ENCODE measurements at regions not wholly inside any gene's neighbourhood (a gene's known extent, or its start where the extent isn't known, plus 50 kb on each side); places are given as distances from the start of the nearest gene placed in this dataset.

DNA sequence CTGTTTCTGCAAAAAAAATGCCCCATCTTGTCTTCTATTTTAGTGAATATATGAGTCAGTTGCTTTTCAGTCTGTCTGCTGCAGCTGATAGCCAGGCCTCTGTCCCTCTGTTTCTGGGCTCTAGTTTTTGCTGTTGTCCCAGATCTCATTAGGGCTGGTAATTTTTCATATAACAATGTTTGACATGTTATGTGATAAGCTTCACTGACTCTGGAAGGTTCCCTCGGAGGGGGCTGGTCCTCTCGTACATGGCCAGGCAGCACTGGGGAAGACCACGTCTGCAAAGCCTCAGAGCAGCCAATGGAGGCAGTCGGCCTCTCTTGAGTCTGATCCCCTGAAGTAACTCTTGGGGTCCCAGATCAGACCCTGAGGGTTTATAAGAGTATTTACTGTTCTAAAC is 223.8 kb downstream of the THBS2 start:
- POLR2A ChIA-PET: no interaction called here
- CTCF ChIA-PET: no interaction called here
- Mint-ChIP-seq H3K4me1 (no peaks in the 10 kb centered on the region), H3K27me3 (no peaks in the 10 kb centered on the region), H3K4me3 (no peak overlapping the region), H3K36me3 (ENCODE audit: low read depth) (no peaks in the 10 kb centered on the region), H3K27ac (no peak overlapping the region), H3K9me3 (no peaks in the 10 kb centered on the region)
- no peak for DNase-seq

GRCh38 chr6:169028343-169028742 is 225.3 kb downstream of the THBS2 start:
- no peak overlapping the region for H3K27ac Mint-ChIP-seq
- CTCF ChIA-PET: no interaction called here
- H3K9me3 Mint-ChIP-seq: no peaks in the 10 kb centered on the region
- POLR2A ChIA-PET: no interaction called here
- no peaks in the 10 kb centered on the region for H3K4me1 Mint-ChIP-seq
- no peaks in the 10 kb centered on the region for H3K27me3 Mint-ChIP-seq
- H3K36me3 Mint-ChIP-seq (ENCODE audit: low read depth): no peaks in the 10 kb centered on the region
- H3K4me3 Mint-ChIP-seq: no peak overlapping the region
- DNase-seq: no peak

DNA sequence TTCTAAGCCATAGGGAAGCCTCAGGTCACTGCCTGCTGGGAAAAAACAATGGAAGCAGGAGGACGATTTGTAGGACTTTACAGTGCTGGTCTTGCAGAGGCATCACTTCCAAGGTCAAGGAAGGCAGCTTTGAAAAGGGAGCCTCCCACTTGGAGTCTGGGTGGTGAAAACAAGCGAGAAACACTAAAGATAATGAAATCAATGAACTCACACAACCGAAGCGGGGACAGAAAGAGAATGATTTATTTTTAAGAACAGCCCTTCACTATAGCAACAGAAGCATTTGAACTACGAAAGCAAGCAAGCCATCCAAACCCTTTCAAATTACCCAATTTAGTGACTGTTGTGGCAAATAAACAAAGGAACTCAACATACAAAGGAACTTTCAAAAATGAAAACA is 227.5 kb downstream of the THBS2 start:
- H3K36me3 Mint-ChIP-seq (ENCODE audit: low read depth): no peaks in the 10 kb centered on the region
- no peaks in the 10 kb centered on the region for H3K9me3 Mint-ChIP-seq
- ChIA-PET POLR2A (no interaction called here), CTCF (no interaction called here)
- no peak for DNase-seq
- H3K4me1 Mint-ChIP-seq: no peaks in the 10 kb centered on the region
- H3K4me3 Mint-ChIP-seq: no peak overlapping the region
- H3K27me3 Mint-ChIP-seq: no peaks in the 10 kb centered on the region
- no peak overlapping the region for H3K27ac Mint-ChIP-seq

DNA sequence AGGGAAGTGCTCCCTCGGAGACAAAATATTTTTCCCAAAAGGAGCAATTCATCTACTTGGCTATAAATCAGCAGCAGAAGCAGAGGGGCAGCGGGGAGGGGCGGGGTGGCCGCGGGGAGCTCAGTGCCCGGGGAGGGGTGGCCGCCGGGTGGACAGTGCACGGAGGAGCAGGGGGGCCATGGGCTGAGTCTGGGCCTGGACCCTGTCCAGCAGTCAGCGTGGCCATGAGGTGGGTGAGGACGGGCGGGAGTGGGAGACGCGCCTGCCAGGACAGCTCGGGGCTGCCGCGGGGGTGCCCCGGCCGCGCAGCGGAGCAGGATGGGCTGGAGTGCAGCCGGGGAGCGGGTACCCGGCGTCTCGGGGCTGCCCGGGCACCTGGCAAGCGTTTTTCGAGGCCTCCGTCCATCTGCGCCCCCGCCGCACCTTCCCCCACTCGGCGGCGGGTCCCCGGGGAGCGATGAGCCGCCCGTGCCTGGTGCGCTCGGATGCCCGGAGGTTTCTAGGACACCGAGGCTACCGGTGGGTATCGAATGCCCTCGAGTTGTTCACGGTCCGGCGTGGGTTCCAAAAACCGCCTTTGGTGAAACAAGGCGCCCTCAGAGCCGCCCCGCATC is 229.5 kb downstream of the THBS2 start:
- CTCF ChIA-PET: no interaction called here
- no peaks in the 10 kb centered on the region for H3K27me3 Mint-ChIP-seq
- H3K36me3 Mint-ChIP-seq (ENCODE audit: low read depth): no peaks in the 10 kb centered on the region
- no peak overlapping the region for H3K4me3 Mint-ChIP-seq
- DNase-seq: no peak
- POLR2A ChIA-PET: no interaction called here
- no peaks in the 10 kb centered on the region for H3K9me3 Mint-ChIP-seq
- H3K4me1 Mint-ChIP-seq: no peaks in the 10 kb centered on the region
- H3K27ac Mint-ChIP-seq: no peak overlapping the region

GRCh38 chr6:169023161-169023874 is 230.3 kb downstream of the THBS2 start:
- CTCF ChIA-PET: no interaction called here
- Mint-ChIP-seq H3K4me1 (no peaks in the 10 kb centered on the region), H3K4me3 (no peak overlapping the region), H3K27me3 (no peaks in the 10 kb centered on the region), H3K27ac (no peak overlapping the region), H3K9me3 (no peaks in the 10 kb centered on the region), H3K36me3 (ENCODE audit: low read depth) (no peaks in the 10 kb centered on the region)
- POLR2A ChIA-PET: no interaction called here
- DNase-seq: no peak

GRCh38 chr6:169022079-169022478 is 231.6 kb downstream of the THBS2 start:
- H3K36me3 Mint-ChIP-seq (ENCODE audit: low read depth): no peaks in the 10 kb centered on the region
- no peaks in the 10 kb centered on the region for H3K4me1 Mint-ChIP-seq
- no peak overlapping the region for H3K4me3 Mint-ChIP-seq
- no peak overlapping the region for H3K27ac Mint-ChIP-seq
- no peak for DNase-seq
- CTCF ChIA-PET: no interaction called here
- H3K27me3 Mint-ChIP-seq: no peaks in the 10 kb centered on the region
- POLR2A ChIA-PET: no interaction called here
- no peaks in the 10 kb centered on the region for H3K9me3 Mint-ChIP-seq

- H3K9me3 Mint-ChIP-seq: no peaks in the 10 kb centered on the region
- POLR2A ChIA-PET: no interaction called here
- DNase-seq: no peak
- H3K27ac Mint-ChIP-seq: no peak overlapping the region
- no peaks in the 10 kb centered on the region for H3K27me3 Mint-ChIP-seq
- CTCF ChIA-PET: no interaction called here
- H3K4me1 Mint-ChIP-seq: no peaks in the 10 kb centered on the region
- H3K4me3 Mint-ChIP-seq: no peak overlapping the region
- H3K36me3 Mint-ChIP-seq (ENCODE audit: low read depth): no peaks in the 10 kb centered on the region
These were observed 232.8 kb downstream of the THBS2 start for GRCh38 chr6:169020821-169021220.

DNA sequence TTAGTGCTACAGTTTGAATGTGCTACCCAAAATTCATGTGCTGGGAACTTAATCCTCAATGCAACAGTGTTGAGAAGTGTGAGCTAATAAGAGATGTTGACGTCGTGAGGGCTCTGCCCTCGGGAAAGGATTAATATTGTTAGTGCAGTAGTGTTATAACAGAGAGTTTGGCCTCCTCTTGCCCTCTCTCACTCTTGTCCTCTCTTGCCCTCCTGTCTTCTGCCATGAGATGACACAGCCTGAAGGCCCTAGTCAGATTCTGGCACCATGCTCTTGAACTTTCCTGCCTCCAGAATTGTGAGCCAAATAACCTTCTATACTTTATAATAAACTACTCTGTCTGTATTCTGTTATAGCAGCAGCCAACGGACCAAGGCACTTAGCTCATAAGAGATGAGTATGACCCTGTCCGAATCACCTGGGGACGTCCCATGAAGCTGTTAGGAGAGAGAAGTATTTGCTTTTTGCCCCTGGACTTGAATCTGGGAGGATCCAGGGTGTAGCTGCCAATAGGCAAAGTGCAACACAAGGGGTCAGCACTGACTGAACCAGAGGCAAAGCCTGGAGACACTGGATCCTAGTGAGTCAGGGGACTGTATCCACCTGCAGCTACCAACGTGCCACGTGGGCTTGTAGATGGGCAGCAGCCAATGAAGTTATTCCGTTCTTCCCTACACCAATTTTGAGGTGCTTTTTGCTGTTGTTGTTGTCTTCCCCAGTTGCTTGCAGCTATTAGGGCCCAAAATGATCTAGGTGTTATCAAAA is 233.7 kb downstream of the THBS2 start:
- Mint-ChIP-seq H3K4me1 (no peaks in the 10 kb centered on the region), H3K9me3 (no peaks in the 10 kb centered on the region), H3K4me3 (no peak overlapping the region), H3K27me3 (no peaks in the 10 kb centered on the region), H3K36me3 (ENCODE audit: low read depth) (no peaks in the 10 kb centered on the region), H3K27ac (no peak overlapping the region)
- ChIA-PET POLR2A (no interaction called here), CTCF (no interaction called here)
- no peak for DNase-seq

GRCh38 chr6:169019111-169019510 is 234.5 kb downstream of the THBS2 start:
- Mint-ChIP-seq H3K27me3 (no peaks in the 10 kb centered on the region), H3K27ac (no peak overlapping the region), H3K4me3 (no peak overlapping the region), H3K4me1 (no peaks in the 10 kb centered on the region), H3K36me3 (ENCODE audit: low read depth) (no peaks in the 10 kb centered on the region), H3K9me3 (no peaks in the 10 kb centered on the region)
- ChIA-PET POLR2A (no interaction called here), CTCF (no interaction called here)
- DNase-seq: no peak

GRCh38 chr6:169016758-169017157 is 236.9 kb downstream of the THBS2 start:
- Mint-ChIP-seq H3K9me3 (no peaks in the 10 kb centered on the region), H3K27me3 (no peaks in the 10 kb centered on the region), H3K27ac (no peak overlapping the region), H3K4me3 (no peak overlapping the region), H3K4me1 (no peaks in the 10 kb centered on the region), H3K36me3 (ENCODE audit: low read depth) (no peaks in the 10 kb centered on the region)
- DNase-seq: no peak
- CTCF ChIA-PET: no interaction called here
- POLR2A ChIA-PET: no interaction called here

DNA sequence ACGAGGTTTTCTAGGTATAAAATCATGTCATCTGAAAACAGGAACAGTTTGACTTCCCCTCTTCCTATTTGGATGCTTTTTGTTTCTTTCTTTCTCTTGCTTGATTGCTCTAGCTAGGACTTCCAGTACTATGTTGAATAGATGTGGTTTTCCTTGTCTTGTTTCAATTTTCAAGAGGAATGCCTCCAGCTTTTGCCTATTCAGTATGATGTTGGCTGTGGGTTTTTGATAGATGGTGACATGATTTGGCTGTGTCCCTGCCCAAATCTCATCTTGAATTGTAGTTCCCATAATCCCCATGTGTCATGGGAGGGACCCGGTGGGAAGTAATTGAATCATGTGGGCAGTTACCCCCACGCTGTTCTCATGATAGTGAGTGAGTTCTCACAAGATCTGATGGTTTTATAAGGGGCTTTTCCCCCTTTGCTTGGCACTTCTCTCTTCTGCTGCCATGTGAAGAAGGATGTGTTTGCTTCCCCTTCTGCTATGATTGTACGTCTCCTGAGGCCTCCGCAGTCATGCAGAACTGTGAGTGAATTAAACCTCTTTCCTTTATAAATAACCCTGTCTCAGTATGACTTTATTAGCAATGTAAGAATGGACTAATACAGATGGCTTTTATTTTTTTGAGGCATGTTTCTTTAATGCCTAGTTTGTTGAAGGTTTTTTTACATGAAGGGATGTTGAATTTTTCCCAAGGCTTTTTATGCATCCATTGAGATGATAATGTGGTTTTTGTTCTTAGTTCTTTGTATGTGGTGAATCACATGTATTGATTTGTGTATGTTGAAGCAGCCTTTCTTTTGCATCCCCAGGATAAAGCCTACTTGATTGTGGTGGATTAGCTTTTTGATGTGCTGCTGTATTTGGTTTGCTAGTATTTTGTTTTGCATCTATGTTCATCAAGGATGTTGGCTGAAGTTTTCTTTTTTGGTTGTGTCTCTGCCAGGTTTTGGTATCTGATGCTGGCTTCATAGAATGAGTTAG is 239.1 kb downstream of the THBS2 start:
- no peaks in the 10 kb centered on the region for H3K36me3 Mint-ChIP-seq (ENCODE audit: low read depth)
- no peak overlapping the region for H3K4me3 Mint-ChIP-seq
- no peaks in the 10 kb centered on the region for H3K9me3 Mint-ChIP-seq
- no peak for DNase-seq
- ChIA-PET POLR2A (no interaction called here), CTCF (no interaction called here)
- H3K4me1 Mint-ChIP-seq: no peaks in the 10 kb centered on the region
- no peaks in the 10 kb centered on the region for H3K27me3 Mint-ChIP-seq
- no peak overlapping the region for H3K27ac Mint-ChIP-seq

DNA sequence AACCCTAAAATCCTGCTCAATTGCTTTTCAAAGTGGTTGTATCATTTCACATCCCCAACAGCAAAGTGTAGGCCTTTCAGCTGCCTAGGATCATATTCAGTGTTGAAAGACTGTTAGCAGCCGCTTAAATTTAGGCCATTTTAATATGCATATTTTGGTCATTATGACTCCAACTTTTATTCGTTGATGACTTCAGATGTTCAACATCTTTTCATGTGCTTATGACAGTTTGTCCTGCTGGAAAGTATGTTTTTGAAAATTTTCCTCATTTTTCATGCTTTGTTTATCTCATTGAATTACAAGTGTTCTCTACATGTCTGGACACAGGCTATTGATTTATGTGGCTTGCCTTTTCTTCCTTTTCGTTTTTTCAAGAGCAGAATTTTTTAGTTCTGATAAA is 244.0 kb downstream of the THBS2 start:
- Mint-ChIP-seq H3K27ac (no peak overlapping the region), H3K4me1 (no peaks in the 10 kb centered on the region), H3K4me3 (no peak overlapping the region), H3K27me3 (no peaks in the 10 kb centered on the region), H3K9me3 (no peaks in the 10 kb centered on the region), H3K36me3 (ENCODE audit: low read depth) (no peaks in the 10 kb centered on the region)
- CTCF ChIA-PET: no interaction called here
- POLR2A ChIA-PET: no interaction called here
- no peak for DNase-seq

DNA sequence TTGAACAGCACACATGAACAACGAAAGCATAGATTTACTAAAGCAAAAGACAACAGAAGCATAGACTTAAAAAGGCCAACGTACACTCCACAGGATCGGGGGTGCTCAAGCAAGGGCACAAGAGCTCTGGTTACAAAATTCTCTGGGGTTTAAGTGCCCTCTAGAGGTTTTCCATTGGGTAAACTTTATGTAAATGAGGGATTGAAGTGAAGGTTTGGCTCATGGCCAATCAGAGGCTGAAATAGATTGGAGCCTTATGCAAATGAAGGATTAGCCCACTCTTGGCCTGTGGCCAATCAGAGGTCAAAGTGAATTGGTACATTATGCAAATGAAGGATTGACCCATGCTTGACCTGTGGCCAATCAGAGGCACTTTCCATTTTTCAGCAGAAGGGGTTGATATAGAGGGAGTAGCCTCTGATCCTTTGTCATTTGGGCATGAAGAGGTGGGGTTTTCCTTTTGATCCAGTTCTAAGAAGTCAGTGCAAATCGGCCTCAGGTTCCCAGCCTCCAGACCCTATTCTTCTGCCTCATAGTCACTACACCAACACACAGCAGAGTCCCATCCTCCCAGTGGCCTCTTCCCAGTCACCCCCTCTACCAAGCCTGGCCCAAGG is 244.9 kb downstream of the THBS2 start:
- Mint-ChIP-seq H3K4me1 (no peaks in the 10 kb centered on the region), H3K4me3 (no peak overlapping the region), H3K9me3 (no peaks in the 10 kb centered on the region), H3K27me3 (peaks cover 2% of the 10 kb centered on the region), H3K36me3 (ENCODE audit: low read depth) (no peaks in the 10 kb centered on the region), H3K27ac (no peak overlapping the region)
- ChIA-PET POLR2A (no interaction called here), CTCF (no interaction called here)
- DNase-seq: no peak
